GM04504 (cell line): ENCODE measurements at regions not wholly inside any gene's neighbourhood (a gene's known extent, or its start where the extent isn't known, plus 50 kb on each side); places are given as distances from the start of the nearest gene placed in this dataset.

Experiments used
- DNase-seq: peaks from one replicate; pipeline ENCODE4 v3.0.0-alpha.2; 2012; ENCODE audit warnings: low read depth

DNA sequence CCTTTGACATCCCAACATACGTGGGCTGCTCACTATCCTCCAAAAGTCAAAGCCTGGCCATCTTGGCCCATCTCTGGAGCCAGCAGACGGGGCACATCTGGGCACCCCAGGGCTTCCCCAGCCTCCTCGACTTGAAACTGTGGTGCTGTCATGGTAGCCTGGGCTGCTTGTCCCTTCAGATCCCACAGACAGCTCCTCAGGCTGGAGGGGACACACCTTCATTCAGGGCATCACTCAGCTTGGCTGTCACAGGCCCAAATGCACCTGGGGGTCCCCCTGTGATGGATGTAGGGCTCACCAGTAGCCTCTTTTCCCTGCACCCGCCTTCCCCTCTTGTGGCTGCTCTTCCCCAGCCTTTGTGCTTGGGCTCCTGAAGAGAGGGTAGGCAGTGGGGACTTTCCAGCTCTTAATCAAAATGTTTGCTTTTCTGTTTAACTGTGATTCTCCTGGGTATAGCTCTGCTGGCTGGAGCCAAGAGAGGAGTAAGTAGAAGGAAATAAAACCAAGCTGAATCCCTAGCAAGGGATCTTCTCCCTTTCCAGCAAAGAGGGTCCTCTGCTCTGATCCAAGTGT lies 92.3 kb downstream of the GYPC start:
- DNase-seq, result no peak

DNA sequence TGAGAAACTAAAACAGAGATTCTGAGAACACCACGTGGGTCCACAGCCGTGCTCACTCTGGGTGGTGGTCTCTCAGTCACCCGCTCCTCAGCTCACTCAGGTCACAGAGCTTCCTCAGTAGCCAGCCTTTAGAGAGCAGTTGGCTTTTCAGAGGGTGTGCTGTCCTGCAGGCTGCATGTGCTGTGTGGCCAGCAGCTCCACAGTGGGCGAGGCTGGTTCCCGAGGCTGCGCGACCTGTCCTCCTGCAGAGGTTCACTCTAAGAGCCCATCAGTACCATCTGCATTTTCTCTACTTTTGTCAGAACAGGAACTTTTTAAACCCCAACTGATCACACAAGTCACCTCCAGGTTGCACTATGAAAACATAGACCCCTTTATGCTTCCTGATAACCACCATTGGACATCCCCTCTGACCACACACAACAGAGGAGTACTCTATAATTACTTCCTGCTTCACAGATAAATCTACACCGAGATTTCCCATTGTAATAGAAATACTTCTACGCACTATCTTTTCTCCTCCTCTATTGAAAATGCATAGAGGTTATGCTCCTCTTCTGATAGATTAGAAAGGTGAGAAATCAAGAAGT lies 93.1 kb downstream of the GYPC start:
- no peak for DNase-seq

DNA sequence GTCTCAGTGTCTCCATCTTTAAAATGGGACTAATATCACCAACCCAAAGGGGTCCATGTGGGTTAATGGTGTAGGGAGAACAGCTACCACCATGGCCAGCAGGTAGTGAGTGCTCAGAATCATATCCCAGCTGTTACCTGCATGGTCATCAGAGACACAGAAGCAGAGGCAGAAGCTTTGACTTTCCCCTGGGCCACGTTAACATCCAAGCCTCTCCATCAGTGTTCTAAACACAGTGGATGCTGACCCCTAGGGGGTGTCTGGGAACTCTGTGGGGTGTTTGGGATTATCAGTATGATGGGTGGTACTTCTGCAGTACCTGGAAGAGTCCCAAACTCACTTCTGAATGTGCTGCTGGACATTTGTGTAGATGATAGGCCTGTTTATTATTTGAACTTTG lies 93.6 kb downstream of the GYPC start:
- no peak for DNase-seq

DNA sequence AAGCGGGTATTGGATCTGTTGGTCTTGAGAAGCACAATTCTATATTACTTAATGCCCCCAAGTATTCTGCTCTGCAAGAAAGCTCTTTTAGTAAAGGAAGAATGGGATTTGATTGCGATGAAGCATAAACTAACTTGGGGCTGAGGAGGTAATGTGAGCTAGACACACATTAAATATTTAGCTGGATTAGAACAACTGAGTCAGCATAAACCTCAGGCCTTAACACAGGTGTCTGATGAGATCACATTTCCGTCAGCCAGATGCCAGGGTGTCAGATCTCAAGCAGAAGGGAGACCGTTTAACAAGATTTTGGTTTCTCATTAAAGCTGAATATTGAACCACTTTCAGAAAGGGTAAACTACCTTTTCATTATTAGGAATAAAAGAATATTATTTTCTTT lies 94.5 kb downstream of the GYPC start:
- no peak for DNase-seq

DNA sequence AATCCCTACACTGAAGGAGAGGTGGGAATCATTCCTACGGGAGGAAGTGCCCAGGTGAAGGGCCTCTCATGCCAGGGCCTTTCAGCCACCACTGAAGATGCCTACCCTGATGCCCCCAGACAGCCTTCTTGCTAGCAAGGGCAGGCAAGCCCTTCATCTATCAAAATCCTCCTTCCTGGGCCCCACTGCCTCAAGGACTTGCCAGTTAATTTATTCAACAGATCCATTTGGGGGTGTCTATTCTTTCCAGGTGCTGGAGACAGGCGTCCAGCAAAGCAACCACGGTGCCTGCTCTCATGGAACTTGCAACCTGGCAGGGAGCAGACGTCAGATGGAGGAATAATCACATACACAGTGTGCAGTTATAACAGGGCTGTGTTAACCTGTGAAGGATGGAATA lies 95.5 kb downstream of the GYPC start:
- DNase-seq, result no peak

DNA sequence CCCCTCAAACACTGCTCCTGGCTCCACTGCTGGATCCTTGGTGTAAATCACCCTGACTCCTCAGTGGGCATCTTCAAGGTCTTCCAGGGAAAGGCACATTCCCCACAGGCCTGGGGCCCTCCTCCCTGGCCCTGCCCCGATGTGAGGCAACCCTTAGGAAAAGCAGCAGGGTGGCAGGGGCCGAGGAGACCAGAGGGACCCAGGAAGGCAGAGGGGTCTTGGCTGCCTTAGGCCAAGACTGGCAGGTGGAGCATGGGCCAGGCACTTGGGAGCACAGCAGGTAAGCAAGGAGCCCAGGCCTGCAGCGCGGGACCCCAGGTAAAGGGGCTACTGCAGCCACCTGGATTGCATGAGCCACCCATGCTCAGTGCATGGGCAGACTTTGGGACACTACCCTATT lies 96.9 kb downstream of the GYPC start:
- no peak for DNase-seq

DNA sequence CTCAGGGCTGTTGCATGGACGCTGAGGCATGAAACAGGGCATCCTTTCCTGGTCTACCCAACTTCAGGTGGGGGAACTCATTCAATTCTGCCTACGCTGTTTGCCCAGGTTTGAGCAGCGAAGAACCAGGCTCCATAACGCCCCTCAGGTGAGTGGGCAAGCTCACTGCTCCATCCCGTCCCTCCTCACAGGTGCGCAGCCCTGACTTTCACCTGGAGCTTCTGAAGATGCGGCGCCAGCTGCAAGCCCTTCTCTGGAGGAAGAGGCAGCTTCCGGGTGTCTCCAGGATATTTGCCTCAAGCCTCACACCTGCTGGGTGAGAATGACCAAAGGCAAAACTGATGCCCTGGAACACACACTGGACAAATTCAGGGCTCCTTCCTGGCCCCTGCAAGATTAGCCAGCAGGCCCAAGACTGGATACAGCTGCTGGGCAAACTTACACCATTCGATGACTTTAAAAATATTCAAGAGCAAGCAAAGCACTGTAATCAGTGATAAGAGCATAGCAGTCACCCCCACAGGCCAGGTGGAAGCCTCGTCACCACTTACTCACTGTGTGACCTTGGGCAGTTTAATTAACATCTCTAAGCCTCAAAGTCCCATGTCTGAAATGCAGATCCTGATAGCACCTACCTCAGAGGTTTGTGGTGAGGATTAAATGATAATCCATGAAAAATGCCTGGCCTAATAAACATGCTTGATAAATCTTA lies 97.7 kb downstream of the GYPC start:
- no peak for DNase-seq

DNA sequence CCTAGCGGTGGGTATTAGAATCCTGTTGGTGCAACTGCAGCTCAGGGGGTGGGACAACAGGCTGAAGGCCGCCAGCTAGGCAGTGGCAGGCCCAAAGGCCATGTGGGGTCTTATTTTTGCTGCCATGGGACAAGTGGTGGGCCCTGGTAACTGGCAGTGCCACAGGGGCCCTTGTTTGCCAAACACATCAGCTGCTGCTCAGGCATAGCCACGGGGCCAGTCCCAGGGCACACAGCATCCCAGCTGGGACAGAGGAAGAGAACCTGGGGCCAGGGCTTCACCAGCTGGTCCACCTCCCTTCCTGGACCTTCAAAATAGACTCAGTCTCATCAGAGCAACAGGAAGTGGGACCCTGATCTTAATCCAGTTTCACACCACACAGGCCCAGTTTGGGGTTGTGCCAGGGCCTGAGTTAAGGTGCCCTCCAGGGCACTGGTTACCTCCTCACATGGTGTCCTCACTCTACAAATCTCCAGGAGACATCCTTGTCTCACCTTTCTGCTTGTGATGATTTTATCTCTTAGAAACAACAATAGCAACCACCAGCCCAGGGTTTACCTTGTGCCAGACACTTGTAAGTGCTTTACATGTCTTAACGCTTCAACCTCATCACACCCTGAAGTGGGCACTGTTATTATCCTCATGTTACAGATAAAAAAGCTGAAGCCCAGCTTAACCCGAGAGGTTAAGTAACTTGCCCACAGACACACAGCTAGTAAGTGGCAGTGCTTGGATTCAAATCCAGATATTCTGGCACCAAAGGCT lies 98.5 kb downstream of the GYPC start:
- no peak for DNase-seq

DNA sequence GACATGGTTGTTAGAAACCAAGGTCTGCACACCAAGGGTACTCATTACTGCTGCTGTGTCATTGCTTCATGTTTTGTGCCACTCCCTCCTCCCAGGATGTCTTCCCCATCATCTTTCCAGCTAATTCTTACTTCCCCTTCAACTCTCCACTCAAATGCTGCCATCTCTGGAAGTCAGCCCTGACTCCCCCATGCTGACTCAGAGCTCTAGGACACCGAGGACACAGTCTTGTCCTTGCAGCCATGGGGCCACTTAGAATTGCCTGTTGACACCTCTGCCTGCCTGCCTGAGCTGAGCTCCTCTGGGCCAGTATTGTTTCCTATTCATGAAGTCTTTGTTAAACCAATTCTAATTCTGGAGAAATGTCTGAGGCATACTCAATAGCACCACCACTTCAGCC lies 100.2 kb downstream of the GYPC start:
- no peak for DNase-seq

DNA sequence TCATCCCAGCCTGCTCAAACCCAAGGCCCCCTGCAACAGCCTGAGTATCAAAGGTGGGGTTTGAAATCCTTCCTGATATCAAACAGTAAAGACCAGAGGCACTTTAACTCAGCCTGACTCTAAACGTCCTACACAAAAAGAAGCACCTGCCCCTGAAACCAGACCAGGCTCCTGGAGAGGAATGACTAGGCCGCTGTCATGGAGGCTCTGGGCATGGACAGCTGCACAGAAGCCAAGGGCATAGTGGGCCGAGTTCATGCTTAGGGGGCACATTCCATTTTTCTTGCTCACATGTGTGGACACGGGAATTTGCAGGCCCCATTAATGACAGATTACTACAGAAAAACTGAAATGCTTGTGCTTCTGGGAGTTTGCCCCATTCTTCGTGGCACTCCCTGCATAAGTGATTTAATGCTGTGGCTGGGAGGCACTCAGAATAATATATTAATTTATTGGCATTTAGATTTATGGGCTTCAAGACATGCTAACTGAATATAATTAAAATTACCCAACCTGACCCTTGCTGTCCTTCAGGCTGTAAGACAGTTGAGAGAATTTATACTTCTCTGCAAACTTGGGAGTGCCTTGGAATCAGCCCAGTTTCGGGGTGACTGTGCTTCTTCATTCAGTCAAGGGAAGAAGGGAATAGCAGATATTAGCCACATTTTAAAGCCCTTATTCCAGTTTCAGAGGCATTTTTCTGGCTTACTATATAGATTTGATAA lies 105.5 kb downstream of the GYPC start:
- DNase-seq, result no peak

DNA sequence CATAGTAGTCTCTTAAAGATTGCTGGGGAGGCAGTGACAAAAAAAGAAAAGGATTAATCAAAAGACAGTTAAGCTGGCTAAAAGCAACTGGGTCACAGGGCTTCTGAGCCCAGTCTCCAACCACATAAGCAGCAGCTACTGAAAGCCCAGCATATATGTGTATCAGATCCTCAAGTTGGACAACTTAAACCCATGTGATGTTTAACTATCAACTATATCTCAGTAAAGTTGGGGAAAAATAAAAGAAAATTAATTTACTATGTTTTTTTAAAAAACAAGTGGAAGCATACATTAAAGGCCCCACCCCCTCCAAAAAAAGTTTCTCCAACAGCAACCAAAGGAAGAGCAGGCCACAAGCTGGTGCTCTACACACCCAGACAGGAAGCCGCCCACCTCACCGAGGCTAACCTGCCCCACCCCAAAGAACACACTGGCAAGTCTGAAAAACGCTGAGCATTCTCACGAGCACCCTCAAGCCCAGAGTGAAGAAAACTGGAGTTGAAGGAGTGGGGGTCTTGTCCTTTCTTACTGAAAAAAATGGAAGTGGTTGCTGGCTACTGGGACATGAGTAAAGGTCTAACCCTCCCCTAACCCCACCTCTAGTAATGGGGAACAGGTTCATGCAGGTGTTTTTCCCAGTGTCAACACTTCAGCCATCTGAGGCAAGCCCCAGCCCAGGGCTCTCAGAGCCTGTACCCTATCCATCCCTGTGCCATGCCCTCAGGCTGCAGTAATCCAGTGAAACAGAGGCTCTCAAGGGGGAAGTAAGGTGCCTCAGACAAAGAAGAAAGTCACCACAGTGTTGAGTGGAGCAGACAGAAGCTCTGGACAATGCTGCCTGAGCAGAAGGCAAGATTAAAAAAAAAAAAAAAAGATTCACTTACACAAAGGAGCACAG lies 106.3 kb downstream of the GYPC start:
- DNase-seq, result no peak

DNA sequence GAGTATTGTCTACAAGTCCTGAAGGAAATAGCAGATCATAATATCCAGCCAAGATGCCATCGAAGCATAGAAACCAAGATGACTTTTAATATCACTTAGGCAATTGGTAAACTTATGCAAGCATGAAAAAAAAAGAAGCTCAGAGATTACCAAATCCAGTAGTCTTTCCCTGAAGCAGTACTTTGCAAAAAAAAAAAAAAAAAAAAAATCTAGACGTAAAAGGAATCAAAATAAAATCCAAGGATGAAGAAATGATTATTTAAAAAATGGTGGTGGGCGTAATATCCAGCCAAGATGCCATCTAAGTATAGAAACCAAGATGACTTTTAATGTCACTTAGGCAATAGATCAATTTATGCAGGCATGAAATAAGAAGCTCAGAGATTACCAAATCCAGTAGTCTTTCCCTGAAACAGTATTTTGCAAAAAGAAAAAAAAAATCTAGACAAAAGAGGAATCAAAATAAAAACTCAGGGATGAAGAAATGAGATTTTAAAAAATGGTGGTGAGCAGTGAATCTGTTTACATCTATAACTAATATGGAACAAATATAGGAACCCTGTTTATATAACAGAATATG lies 108.8 kb downstream of the GYPC start:
- DNase-seq, result no peak

DNA sequence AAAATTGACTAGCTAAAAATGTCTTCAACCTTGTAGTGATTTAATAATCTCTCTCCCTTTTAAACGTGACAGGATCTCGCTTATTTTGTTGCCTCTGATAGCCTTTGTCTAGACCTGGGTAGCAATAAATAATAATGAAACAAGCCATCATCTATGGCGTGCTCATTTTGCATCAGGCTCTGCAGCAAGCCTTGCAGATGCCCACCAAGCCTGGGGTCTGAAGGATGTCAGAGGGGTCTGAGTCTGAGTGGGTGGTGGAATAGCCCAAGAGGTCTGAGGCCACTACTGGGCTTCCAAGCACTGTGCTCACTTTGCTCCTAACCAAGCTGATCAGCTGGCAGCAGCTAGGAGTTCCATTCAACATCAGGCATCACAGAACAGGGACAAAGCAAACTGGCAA lies 109.4 kb downstream of the GYPC start:
- DNase-seq, result no peak

DNA sequence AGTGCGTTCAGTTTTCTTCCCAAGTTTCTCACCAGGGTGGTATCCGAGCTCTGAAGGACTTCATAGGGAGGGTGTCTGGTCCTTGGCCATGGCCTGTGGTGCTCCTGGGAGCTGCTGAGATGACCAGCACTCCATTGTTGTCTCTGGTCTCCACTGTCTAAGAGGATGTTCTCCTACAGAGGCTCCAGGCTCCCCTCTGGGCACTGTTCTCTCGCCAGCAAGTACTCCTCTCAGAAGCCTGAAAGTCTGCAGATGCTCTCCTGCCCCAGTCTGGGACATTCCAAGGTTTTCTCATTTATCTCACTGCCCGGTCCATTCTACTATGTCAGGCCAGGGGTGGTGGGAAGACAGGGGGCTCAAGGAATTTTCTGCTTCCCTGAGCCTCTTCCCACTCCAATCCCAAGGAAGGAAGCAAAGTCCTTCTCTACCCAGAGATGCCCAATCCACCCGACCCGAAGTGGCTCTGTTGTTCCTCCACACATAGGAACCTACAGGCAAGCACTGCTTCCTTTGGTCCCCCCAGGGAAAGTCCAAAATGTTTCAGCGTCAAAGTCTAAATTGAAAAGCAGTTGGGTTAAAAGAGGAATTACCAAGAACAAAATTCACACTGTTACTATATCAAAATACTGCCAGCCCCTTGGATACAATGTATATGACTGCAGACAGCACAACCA lies 110.5 kb downstream of the GYPC start:
- DNase-seq, result no peak

DNA sequence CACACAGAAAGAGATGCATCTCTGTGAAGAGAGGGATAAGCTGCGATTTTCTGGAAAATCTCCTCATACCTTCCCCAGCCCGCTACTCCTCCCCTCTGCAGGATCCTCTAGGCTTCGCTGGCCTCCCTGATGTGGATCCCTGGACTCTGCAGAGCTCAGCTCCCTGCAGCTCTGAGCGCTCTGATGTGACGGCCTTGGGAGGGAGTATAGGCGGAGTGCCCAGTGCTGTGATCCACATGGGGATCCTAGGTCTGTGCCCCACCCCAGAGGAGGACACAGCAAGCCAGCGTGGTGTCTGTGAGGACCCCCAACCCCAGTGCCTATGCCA lies 111.0 kb downstream of the GYPC start:
- no peak for DNase-seq

DNA sequence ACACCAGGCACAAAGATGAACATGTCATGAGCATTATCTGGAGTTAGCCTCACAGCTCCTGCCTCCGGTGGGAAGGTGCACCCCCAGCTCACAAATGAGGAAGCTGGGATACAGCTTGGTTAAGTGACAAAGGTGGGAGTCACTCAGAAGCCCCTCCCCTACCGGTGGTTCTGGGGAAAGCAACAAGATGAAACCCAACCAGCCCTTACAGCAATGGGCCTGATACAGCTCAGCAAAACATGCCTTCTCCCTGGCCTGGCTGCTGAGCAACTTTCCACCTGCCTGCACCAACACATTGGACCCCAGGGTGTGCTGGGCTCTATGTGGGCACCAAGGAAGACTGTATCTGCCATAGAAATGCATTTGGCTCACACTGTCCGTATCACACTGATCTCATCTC lies 113.2 kb downstream of the GYPC start:
- DNase-seq, result no peak

DNA sequence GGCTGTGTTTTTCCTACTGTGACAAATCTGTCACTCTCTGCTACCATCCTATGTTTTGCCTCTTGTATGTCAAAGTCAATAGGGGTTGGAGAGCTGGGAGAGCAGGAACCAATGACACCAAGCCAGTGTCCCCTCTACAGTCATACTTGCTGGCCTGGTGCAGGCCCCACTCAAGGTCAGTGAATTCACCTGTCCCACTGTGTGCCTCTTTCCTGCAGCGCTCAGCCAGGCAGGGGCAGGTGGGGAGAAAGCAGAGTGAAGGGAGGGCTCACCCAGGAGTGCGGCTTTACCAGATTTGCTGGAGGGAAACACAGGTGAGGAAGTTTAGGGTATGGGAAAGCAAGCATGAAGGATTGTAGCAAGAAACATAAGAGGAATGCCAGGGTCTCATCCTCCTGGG lies 114.5 kb downstream of the GYPC start:
- DNase-seq, result no peak

DNA sequence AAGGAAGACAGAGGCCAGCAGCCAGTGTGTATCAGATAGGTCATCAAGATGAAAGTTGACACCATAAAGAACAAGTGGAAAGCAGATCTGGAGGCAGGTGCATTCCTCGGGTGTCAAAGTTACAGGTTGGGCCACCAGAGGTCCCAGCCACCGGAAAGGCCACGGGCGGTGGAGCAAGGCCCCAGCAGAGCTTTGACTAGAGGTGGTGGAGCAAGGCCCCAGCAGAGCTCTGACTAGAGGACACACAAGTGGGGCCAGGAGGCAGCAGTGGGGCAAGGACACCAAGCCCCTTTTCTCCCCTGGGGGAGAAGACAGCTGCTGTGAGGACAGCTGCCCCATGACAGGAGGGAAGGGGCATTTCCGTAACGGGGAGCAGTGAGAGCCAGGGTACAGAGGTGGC lies 115.1 kb downstream of the GYPC start:
- no peak for DNase-seq

DNA sequence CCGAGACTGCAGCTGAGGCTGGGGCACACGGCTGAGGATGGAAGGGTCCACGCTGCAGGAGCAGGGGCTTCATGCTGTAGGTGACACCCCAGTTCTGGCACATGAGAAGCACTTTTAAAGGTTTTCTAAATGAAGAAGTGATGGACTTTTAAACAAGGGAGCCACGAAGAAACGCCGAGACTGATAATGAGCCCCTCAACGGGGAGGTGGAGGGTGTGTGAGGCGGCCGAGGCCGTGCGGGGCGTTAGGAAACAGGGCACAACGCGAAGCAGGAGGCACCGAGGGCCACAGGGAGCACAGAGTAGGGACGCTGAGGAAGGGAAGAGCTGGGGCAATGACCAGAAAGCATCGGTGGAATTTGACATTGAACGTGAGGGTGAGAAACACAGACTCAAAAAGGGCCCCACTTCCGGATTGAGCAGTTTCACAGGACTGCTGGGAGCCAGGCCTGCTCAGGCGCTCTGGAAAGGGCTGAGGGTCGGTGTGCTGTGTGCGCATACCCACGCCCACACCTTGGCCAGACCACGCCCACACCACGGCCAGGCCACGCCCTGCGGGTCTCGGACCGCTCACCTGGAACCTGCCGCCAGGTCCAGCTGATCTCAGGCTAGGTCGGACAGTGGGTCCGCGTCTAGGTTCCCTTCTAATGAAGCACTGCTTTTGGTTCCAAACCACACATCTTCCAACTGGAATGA lies 115.7 kb downstream of the GYPC start:
- no peak for DNase-seq

DNA sequence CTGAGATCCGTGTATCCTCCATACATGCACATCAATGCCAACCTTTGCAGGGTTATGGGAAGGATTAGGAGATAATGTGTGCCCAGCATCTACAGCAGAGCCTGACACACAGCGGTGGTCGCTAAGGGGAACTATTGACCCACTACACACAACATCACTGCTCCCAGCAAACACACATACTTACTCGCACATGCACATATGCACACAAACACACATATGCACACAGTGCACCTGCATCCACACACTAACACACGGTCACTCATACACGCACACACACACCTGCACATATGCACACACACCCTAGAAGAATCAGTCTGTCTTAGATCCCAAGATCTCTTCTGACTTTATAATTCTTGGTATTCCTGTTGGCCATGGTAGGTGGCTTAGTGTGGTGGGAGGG lies 118.3 kb downstream of the GYPC start:
- no peak for DNase-seq
